ENCODE measurements at regions not wholly inside any gene's neighbourhood (a gene's known extent, or its start where the extent isn't known, plus 50 kb on each side); places are given as distances from the start of the nearest gene placed in this dataset.

DNA sequence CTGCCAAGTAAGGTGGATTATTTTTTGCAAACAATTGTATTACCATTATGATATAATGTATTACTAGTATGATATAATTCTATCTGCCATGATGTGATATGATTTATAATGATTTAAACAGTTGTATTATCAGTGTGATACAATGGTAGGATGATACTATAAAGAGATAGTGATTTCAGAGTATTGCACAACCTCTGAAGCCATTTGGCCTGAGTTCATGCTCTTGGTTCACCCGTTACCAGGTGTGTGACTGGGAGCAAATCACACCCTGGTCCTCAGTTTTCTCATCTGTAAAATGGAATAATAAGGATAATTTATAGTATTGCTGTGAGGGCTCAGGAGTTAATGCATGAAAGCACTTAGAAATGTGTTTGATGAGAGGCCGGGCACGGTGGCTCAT is 905.0 kb upstream of the RBFOX1 start:
- TF ChIP-seq, protein P1, sequence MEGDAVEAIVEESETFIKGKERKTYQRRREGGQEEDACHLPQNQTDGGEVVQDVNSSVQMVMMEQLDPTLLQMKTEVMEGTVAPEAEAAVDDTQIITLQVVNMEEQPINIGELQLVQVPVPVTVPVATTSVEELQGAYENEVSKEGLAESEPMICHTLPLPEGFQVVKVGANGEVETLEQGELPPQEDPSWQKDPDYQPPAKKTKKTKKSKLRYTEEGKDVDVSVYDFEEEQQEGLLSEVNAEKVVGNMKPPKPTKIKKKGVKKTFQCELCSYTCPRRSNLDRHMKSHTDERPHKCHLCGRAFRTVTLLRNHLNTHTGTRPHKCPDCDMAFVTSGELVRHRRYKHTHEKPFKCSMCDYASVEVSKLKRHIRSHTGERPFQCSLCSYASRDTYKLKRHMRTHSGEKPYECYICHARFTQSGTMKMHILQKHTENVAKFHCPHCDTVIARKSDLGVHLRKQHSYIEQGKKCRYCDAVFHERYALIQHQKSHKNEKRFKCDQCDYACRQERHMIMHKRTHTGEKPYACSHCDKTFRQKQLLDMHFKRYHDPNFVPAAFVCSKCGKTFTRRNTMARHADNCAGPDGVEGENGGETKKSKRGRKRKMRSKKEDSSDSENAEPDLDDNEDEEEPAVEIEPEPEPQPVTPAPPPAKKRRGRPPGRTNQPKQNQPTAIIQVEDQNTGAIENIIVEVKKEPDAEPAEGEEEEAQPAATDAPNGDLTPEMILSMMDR (optimal IDR thresholded peaks at IDR 0.05 in 1 of 3, IDR thresholded peaks at IDR 0.05 in 1 of 3, conservative IDR thresholded peaks at IDR 0.05 in 1 of 3; ENCODE audit: extremely low read depth in 1 of 3, insufficient read depth in 2 of 3, low read length in 3 of 3) = no peak
- no peak for TF ChIP-seq EZH2 (IDR thresholded peaks at IDR 0.05; ENCODE audit: low read length)

All from keratinocyte (primary cell).